LNCaP clone FGC (cell line): ENCODE measurements at regions not wholly inside any gene's neighbourhood (a gene's known extent, or its start where the extent isn't known, plus 50 kb on each side); places are given as distances from the start of the nearest gene placed in this dataset.
A peak's percentile ranks its signal among the peaks of the same experiment; 100 is the strongest.
"Not testable (repeated sequence)": the region's sequence is repeated elsewhere in the genome, so short reads cannot be mapped to it uniquely, and the experiment has no call there.

Experiments
- DNase-seq: peaks from one replicate; pipeline ENCODE4 v3.0.0-alpha.2; 2011; ENCODE audit warnings: low read depth
- H3K4me3 ChIP-seq: 2 replicates; pipeline ENCODE4 v1.5.1; 2011; ENCODE audit warnings: mild to moderate bottlenecking, low read depth, low read length, control low read depth
- TF ChIP-seq, protein P1 (sequence below): IDR thresholded peaks from 2 replicates; pipeline ENCODE4 v1.5.1; 2012; ENCODE audit warnings: mild to moderate bottlenecking; ENCODE audit not compliant: control insufficient read depth, insufficient read depth; ENCODE audit errors: extremely low read depth

DNA sequence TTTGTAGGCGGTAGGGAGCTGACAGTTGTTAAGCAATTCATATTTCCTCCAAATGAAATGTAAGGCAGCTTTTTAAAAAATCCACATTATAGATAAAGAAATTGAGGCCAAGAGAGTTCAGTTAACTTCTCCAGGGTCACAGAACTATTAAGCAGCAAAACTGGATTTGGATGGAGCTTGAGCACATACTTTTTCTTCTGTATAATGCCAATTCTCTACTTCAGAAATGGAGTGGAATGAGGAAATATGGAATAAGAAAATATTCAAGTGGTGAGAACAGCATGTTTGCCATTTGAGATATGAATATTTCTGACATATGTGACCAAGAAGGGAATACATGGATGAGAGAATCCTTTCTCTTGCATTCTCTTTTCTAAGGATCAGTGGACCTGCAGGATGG is 233.1 kb downstream of the FOXG1 start:
- TF ChIP-seq, protein P1, sequence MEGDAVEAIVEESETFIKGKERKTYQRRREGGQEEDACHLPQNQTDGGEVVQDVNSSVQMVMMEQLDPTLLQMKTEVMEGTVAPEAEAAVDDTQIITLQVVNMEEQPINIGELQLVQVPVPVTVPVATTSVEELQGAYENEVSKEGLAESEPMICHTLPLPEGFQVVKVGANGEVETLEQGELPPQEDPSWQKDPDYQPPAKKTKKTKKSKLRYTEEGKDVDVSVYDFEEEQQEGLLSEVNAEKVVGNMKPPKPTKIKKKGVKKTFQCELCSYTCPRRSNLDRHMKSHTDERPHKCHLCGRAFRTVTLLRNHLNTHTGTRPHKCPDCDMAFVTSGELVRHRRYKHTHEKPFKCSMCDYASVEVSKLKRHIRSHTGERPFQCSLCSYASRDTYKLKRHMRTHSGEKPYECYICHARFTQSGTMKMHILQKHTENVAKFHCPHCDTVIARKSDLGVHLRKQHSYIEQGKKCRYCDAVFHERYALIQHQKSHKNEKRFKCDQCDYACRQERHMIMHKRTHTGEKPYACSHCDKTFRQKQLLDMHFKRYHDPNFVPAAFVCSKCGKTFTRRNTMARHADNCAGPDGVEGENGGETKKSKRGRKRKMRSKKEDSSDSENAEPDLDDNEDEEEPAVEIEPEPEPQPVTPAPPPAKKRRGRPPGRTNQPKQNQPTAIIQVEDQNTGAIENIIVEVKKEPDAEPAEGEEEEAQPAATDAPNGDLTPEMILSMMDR: no peak
- H3K4me3 ChIP-seq: no peak overlapping the region
- no peak for DNase-seq

GRCh38 chr14:29005647-29006046 is 239.1 kb downstream of the FOXG1 start:
- TF ChIP-seq, protein P1: no peak
- DNase-seq: no peak
- no peak overlapping the region for H3K4me3 ChIP-seq

- TF ChIP-seq, protein P1: no peak
- DNase-seq: no peak
- H3K4me3 ChIP-seq: no peak overlapping the region
Observed at GRCh38 chr14:29007990-29008389, 241.4 kb downstream of the FOXG1 start.

- TF ChIP-seq, protein P1: peak; percentile 46
- H3K4me3 ChIP-seq: no peak overlapping the region
- no peak for DNase-seq
Observed at GRCh38 chr14:29016050-29016900, 249.7 kb downstream of the FOXG1 start.

DNA sequence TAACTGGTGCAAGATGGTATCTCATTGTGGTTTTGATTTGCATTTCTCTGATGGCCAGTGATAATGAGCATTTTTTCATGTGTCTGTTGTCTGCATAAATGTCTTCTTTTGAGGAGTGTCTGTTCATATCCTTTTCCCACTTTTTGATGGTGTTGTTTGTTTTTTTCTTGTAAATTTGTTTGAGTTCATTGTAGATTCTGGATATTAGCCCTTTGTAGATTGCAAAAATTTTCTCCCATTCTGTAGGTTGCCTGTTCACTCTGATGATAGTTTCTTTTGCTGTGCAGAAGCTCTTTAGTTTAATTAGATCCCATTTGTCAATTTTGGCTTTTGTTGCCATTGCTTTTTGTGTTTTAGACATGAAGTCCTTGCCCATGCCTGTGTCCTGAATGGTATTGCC is 256.9 kb downstream of the FOXG1 start:
- not testable (repeated sequence) for DNase-seq

DNA sequence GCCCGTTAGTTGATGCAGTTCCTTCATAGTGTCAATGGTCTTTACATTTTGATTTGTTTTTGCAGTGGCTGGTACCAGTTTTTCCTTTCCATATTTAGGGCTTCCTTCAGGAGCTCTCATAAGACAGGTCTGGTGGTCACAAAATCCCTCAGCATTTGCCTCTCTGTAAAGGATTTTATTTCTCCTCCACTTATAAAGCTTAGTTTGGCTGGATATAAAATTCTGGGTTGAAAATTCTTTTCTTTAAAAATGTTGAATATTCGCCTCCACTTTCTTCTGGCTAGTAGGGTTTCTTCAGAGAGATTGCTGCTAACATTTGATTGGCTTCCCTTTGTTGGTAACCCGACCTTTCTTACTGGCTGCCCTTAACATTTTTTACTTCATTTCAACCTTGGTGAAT is 260.9 kb downstream of the FOXG1 start:
- not testable (repeated sequence) for DNase-seq, H3K4me3 ChIP-seq

More for the DNA sequence above, 256.9 kb downstream of the FOXG1 start:
- H3K4me3 ChIP-seq: not testable (repeated sequence)

DNA sequence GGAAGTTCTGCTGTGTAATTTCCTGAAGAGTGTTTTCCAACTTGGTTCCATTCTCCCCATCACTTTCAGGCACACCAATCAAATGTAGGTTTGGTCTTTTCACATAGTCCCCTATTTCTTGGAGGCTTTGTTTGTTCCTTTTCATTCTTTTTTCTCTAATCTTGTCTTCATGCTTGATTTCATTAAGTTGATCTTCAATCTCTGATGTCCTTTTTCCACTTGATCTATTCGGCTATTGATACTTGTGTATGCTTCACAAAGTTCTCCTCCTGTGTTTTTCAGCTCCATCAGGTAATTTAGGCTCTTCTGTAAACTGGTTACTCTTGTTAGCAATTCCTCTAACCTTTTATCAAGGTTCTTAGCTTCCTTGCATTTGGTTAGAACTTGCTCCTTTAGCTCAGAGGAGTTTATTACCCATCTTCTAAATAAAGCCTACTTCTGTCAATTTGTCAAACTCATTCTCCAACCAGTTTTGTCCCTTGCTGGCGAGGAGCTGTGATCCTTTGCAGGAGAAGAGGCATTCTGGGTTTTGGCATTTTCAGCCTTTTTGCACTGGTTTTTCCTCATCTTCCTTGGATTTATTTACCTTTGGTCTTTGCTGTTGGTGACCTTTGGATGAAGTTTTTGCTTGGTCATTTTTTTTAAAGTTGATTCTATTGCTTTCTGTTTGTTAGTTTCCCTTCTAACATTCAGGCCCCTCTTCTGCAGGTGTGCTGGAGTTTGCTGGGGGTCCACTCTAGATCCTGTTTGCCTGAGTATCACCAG is 261.5 kb downstream of the FOXG1 start:
- DNase-seq, H3K4me3 ChIP-seq: not testable (repeated sequence)

GRCh38 chr14:29028973-29029582 is 262.5 kb downstream of the FOXG1 start:
- TF ChIP-seq, protein P1: no peak
- H3K4me3 ChIP-seq: no peak overlapping the region
- DNase-seq: no peak
